Hematopoietic multipotent progenitor cell (in vitro differentiated cells): ENCODE measurements at regions not wholly inside any gene's neighbourhood (a gene's known extent, or its start where the extent isn't known, plus 50 kb on each side); places are given as distances from the start of the nearest gene placed in this dataset.
"Not testable (repeated sequence)": the region's sequence is repeated elsewhere in the genome, so short reads cannot be mapped to it uniquely, and the experiment has no call there.

Source experiments
- DNase-seq, 3 donors: peaks; one replicate each; pipeline ENCODE4 v3.0.0-alpha.2; 2011 to 2015; ENCODE audit warnings: low read depth in 2 of 3, low spot score in 2 of 3

DNA sequence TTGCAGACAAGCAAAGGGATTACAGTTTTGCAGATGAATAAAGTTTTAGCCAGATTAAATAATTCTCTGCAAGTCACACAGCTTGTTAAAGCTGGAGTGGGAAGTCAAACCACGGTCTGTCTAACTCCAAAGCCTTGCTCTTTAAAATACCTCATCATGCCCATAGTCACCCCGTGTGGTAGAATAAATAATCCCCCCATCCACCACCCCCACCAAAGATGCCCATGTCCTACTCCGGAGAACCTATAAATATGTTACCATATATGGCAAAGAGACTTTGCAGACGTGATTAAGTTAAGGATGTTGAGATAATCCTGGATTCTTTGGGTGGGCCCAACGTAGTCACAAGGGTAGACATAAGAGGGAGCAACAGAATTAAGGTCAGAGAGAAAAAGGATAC, 118.7 kb downstream of the BEND2 start:
- no peak for DNase-seq

DNA sequence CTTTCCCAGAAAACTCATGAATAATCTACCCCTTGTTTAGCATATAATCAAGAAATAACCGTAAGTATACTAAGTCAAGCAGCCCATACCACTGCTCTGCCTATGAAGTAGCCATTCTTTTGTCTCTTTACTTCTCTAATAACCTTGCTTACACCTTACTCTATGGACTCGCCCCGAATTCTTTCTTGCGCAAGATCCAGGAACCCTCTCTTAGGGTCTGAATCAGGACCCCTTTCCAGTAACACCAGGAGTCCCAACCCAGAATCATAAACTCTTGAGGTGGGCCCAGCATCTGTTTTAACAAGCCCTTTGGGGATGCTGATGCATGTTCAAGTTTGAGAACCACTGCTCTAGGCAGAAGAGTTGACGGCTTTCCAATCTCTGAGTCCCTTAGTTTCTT, 119.6 kb downstream of the BEND2 start:
- no peak for DNase-seq

DNA sequence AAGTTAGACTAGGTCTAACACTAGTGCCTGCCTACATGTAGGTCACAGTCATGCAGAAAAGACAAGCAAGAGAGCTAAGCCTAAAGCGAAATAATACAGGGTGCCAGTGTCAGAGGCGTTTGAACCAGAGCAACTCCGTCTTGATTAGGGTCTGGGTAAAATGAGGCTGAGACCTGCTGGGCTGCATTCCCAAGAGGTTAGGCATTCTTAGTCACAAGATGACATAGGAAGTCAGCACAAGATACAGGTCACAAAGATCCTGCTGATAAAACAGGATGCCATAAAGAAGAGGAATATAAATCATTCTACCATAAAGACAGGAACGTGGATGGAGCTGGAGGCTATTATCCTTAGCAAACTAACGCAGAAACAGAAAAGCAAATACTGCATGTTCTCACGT, 120.9 kb downstream of the BEND2 start:
- no peak for DNase-seq

DNA sequence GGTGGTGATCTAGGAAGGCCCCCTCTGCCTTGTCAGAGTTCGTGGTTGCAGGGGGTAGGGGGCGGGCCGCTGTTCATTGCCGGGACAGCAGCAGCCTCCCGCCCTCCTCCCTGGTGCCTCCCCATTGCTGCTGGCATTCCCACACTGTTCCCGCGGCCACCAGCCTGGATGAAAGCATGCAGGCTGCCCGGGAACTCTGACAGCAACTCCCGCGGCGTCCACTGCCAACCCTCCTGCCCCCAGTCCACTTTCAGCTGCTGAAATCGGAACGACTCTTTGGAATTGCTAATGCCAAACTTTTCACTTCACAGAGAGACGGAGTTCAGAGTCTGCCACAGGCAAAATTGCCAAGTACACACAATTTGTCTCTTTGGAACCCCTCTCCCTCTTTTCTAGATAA, 121.9 kb downstream of the BEND2 start:
- DNase-seq = no peak

DNA sequence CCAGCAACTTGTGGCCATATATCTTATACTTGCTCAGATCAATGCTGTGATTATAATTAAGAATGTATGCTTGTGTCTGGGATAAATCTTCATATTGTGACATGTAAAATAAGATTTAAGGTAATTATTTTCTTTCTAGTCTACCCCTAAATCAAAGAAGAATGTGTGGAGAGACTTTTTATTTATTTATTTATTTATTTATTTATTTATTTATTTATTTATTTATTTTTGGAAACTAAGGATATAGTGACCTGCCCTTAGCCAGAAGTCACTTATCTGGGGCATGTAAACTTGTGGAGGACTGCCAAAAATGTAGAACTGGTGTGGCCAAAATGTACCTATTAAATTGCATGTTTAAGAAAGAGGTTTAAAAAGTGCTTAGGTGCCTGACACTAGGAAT, 144.3 kb downstream of the BEND2 start:
- DNase-seq = no peak

DNA sequence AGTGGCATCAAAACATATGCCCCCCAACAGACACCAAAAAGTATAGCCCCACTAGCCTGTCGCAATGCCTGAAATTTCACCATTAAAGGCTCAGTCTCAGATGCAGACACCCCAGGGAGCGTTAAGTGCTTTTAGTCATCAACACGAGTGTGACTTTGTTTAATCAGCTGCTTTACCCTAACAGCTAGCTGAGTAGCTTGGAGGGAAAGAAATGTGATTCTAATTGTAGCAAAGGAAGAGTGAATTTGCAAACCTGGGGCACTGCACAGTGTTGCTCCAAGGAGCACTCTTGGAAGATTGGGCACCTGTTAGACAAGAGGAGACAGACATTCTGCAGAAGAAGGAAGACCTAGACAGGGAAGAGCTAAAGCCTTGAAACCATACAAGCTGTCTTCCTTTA, 145.1 kb downstream of the BEND2 start:
- no peak for DNase-seq

DNA sequence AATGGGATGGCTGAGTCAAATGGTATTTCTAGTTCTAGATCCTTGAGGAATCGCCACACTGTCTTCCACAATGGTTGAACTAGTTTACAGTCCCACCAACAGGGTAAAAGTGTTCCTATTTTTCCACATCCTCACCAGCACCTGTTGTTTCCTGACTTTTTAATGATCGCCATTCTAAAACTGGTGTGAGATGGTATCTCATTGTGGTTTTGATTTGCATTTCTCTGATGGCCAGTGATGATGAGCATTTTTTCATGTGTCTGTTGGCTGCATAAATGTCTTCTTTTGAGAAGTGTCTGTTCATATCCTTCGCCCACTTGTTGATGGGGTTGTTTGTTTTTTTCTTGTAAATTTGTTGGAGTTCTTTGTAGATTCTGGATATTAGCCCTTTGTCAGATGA, 152.6 kb downstream of the BEND2 start:
- not testable (repeated sequence) for DNase-seq

DNA sequence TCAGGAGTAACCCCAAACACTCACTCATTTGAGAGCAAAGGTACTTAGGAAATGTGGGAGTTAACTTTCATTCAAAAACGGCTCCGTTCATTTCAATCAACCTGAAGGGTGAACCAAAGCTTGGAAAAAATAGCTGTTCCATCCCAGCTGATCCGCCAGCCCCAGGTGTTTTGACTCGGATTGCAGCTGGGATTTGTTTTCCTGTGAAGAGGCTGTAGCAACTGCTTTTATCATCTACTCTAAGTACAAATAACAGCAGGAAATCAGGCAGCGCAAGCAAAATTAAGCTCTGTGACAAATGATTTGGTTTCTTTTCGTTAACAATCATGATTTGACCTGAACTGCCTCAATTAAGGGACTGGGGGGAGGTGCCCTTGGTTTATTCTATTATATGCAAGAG, 154.7 kb downstream of the BEND2 start:
- DNase-seq = no peak

DNA sequence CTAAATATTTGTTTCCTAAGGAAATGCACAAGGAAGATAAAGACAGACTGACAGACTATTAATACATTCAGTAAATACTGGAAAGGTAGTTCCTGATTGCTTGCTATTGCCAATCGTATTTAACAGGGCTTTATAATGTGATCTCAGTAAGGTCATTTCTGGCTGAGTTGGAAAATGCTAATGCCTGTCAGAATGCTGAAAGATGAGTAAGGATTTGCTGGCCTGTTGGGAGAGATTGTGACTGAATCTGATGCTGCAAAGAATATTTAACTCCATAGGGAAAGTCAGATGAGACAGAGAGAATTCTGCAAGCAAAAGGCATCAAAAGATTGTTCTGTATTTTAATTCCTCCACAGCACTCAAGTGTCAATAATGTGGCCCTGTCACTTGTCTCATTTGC, 169.0 kb downstream of the BEND2 start:
- no peak for DNase-seq

DNA sequence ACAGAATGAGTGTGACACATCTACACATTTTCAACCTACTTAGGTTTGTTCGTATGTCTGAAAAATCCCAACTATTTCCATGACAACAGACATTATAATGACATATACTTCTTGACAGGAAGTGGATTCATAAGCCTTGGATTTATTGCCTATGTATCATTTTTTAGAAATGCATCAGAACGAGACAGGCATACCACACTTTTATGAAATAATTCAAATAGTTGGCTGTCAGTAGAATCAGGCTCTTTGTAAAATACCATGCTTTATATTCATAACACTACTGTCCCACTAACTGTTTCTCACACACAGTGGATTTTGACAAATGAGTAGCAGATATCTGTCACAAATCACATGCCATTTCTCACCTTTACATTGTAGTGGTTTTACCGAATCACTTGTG, 173.2 kb downstream of the BEND2 start:
- no peak for DNase-seq

DNA sequence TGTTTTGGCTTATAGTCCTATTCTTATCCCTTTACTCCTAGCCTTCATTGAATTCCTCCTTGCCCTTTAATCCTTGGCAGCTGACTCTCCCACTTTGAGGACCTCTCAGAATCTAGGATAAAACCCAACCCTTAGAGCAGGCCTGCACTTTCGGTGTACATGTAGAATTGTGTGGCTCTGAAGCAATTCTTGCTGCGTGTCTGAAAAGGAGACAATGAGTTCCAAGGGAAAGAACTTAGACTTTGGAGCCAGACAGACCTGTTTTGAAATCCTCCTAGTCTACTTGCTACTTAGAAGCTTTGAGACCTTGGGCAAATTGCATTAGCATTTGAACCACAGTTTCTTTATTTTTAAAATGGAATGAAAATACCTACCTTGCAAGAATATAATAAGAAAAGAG, 175.2 kb downstream of the BEND2 start:
- no peak for DNase-seq

DNA sequence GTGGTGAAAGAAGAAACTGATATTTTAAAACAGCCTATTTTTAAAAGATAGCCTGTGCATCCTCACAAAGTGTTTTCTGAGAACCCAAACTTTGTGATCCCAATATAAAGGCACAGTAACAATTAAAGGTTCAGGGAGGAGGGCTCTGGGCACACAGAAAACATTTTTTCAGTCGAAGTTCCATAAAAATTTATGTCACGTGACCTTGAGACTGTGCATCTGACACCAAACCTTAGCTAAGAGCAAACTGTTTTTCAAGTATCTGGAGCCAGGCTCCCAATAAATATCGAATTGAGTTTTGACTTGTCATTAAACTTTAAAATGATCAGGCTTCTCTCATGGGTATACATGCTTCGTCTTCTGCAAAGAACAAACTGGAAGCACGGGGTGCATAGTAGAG, 177.9 kb downstream of the BEND2 start:
- DNase-seq = no peak

DNA sequence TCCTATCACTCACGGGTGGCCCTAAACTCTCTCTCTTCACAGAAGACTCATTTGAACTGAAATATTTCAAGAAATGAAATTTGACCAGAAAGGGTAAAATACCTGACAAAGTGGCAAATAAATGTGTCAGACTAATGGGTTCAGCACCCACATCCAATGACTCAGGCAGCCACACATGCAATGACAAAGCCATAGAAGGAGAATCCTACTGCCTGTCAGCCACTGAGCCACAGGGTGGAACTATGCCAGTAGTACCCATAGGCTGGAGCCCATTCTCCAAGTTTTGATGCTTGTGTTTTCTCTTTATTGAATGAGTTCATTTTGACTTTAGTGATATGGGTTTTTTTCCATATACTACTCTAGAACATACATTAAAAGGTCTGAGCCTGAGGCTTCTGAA, 179.0 kb downstream of the BEND2 start:
- no peak for DNase-seq

DNA sequence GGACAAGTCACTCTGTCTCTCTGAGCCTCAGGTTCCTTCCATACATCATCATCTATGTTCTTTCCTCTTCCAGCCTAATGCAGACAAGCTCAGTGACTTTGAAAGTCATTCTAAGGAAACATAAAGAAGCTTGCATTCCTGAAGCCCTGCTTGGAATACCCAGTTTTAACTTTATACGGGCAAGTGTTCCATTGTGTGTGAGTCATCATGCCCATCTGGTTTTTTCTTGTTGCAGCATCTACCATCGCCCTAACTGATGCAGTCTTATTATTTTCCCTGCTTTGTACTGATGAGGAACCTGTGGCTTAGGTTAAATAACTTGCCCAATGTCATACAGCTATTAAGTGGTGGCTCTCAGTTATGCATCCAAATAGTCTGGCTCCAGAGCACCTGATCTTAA, 177.9 kb upstream of the RAI2 start:
- DNase-seq = no peak

DNA sequence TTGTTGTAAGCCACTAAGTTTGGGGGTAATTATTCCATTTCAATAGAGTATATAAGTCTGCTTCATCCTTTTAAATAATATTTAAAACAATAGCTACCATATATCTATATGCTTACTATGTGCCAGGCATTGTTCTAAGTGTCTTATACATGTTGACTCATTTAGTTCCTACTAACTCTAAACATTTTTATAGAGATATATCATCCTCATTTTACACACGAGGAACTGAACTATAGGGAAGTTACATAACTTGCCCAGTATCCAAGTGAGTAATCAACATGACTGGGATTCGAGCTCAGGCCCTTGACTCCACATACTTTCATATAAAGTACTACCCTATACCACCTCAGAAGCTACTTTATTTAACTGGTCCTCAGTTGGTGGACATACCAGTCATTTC, 175.3 kb upstream of the RAI2 start:
- DNase-seq = no peak

DNA sequence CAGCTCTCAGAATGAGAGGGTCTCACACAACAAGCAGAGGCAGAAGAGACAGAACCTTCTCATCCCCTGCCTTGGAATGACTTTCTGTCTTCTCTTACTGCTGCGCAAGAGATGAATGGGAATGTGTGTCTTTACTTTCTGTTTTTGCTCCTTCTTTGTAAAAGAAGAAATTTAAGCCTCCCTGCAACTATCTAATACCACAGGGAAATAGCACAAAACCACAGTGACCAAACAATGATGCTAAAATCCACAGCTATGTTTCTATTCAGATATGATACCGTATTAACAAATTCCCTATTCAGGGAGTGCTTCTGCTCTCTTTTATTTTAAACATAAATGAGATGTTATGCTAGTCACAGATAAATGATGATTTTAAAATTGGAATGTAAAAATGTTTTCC, 173.8 kb upstream of the RAI2 start:
- DNase-seq = no peak

DNA sequence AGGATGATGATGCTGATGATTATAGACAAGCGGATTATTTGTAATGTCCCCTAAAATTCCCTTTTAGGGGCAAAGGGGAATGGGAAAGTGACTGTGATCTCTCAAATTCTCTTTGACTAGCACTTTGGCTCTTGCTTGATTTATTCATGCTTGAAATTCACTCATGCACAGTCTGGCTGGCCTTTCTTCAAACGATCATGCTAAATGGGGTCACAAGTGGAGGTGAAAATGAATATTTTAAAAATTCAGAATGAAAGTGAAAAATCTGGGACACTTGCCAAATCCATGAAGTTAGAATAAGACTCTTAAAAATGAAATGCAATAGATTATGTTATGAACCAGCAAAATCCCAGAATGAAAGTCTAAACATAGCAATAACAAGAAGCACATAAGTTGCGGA, 173.4 kb upstream of the RAI2 start:
- DNase-seq = no peak

DNA sequence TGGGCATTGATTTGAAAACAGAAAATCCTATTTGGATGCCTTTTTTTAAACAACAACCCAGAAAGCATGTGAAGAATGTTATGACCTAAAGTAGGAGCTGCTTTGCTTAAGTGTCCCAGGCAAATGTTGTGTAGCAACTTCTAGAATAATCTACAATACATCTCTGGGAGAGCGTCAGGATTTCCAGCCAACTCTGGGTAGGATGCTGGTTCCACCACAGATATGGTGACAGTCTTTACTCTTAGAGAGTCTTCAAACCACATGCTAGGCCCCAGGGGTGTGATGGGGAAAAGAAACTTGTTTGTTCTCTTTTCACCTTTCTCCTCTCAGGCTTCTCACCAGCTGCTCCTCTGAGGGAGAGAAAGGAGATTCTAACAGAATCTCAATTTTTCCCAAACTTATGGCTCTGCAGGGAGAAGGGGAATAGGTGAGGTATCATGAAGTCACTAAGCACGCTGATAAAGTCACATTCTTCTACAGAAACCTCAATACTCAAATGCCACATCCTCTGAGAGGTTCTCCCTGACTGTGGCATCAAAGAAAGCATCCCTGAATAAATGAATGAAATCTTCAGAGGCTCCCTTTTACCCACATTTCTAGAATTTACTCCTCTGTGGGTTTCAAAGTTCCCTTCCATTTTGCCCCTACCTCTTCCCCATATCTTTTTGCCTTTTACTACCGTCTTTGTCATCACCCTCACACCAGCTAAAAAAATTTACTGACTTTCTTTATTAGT, 171.6 kb upstream of the RAI2 start:
- no peak for DNase-seq

DNA sequence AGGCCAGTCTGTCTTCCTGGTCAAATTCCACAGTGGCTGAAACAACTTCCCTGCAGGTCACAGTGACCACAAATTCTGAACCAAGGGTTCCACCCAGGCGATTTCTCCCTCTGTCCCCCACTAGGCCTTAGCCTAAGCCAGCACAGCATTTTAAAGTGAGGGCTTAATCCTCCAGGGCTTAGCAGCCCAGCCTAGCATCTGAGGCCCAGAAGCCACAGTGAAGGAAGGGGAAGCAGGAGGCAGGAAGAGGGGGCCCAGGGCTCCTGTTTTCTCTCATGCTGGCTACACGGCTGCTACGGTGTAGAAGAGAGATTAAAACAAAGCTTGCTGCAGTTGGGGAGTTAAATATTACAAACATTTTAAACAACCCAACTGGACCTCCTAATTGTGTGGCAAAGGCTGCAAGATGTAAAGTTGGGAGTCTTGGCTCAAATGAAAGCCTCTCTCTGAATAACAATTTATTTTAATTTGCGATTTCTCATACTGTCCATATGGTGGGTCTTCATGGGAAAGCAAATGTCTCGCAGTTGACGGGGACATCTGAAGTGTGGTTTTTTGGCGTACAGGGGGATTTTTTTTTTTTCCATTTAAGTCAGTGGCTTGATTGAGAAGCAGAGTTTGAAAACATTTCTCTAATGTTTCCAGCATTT, 170.8 kb upstream of the RAI2 start:
- DNase-seq = peak in 1 of 3 donors; percentile 33

DNA sequence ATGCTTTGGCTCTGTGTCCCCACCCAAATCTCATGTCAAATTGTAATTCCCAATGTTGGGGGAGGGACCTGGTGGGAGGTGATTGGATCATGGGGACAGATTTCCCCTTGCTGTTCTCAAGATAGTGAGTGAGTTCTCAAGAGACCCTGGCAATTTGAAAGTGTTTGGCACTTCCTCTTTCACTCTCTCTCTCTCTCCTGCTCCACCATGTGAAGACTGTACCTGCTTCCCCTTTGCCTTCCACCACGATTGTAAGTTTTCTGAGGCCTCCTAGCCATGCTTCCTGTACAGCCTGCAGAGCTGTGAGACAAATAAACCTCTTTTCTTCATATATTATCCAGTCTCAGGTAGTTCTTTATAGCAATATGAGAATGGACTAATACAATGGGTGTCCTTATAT, 169.6 kb upstream of the RAI2 start:
- peak in 1 of 3 donors; percentile 38 for DNase-seq

DNA sequence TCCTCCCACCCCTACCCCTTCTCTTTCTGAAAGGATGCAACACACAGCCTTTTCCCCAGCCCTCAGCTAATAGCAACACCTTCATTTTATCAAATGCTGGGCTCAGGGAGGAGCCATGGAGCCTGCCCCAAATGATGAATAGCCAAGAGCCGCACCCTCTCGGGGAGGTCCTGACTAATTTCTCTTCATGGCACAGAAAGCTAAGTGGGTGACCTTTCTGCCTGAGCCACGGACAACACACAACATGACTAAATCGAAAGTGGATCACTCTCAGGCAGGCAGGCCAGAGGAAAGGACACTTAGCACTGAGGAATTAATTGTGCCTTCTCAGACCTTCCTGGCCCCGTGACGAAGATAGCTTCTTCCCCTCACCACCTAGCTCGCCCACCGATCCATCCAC, 165.1 kb upstream of the RAI2 start:
- DNase-seq = no peak

DNA sequence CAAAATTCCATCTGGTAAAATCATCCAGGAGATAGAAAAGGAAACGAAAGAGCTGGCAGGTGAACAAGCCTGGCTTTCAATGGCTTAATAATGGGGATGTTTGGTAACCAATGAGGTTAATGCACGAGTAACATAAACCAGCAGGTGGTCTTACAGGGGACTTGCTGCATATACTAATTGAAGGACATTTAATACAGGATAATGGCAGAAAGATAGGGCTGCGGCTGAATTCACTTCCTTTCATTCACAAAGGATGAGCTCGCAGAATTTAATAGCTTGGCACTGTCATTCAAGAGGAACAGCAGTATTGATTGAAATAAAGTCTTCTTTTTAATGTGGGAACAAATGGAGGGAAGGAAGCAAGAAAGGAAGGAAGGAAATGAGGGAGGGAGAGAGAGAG, 156.3 kb upstream of the RAI2 start:
- DNase-seq = no peak

DNA sequence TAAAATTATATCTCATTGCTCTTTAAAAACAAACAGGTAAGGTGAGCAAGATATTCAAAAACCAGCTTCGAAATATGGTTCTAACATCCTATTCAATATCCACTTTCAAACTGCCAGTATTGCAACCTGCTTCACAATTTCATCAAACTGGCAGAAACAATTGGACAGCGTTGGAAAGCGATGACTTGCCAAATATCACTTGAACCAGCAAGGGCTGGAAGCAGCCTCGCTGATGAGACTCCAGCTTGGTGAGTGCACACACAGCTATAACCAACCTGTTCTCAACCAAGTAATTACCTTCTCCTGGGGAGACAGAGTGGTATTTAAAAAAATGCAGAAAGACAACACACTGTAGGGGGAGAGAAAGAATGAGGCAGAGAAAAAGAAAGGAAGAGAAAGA, 155.8 kb upstream of the RAI2 start:
- DNase-seq = no peak
